Loucy (cell line): ENCODE measurements at regions not wholly inside any gene's neighbourhood (a gene's known extent, or its start where the extent isn't known, plus 50 kb on each side); places are given as distances from the start of the nearest gene placed in this dataset.

Source experiments
- EZH2phosphoT487 ChIP-seq: fragments of 200-600 bp; IDR thresholded peaks from 2 replicates; pipeline ENCODE4 v1.6.1; 2018; ENCODE audit warnings: antibody characterized with exemption, mild to moderate bottlenecking, moderate library complexity, borderline replicate concordance
- TF ChIP-seq, protein P1 (sequence below): fragments of 200-600 bp; sonication (generic); conservative IDR thresholded peaks from 2 replicates; pipeline ENCODE4 v1.5.1; 2014; ENCODE audit warnings: mild to moderate bottlenecking, antibody characterized with exemption, low read length

DNA sequence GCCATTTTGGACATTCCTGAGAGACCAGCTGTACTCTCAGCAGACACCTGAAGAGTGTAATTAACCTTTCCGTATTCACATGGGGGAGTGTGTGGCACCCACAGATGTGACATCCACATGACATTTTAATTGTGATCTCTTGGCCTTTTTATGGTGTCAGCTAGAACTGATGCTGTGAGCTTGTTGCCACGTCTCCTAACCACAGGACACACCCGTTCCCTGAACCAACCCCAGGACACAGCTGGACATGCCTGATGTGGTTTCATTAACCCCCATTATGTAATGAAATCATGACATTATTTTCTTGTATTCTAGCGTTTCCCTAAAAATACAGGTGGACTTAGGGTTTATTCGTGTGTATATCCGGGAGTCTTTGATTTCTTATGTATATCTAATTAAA is 1036.1 kb downstream of the TMEM121 start:
- TF ChIP-seq, protein P1, sequence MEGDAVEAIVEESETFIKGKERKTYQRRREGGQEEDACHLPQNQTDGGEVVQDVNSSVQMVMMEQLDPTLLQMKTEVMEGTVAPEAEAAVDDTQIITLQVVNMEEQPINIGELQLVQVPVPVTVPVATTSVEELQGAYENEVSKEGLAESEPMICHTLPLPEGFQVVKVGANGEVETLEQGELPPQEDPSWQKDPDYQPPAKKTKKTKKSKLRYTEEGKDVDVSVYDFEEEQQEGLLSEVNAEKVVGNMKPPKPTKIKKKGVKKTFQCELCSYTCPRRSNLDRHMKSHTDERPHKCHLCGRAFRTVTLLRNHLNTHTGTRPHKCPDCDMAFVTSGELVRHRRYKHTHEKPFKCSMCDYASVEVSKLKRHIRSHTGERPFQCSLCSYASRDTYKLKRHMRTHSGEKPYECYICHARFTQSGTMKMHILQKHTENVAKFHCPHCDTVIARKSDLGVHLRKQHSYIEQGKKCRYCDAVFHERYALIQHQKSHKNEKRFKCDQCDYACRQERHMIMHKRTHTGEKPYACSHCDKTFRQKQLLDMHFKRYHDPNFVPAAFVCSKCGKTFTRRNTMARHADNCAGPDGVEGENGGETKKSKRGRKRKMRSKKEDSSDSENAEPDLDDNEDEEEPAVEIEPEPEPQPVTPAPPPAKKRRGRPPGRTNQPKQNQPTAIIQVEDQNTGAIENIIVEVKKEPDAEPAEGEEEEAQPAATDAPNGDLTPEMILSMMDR = no peak
- no peak for TF ChIP-seq EZH2phosphoT487
